ENCODE measurements at regions not wholly inside any gene's neighbourhood (a gene's known extent, or its start where the extent isn't known, plus 50 kb on each side); places are given as distances from the start of the nearest gene placed in this dataset.

DNA sequence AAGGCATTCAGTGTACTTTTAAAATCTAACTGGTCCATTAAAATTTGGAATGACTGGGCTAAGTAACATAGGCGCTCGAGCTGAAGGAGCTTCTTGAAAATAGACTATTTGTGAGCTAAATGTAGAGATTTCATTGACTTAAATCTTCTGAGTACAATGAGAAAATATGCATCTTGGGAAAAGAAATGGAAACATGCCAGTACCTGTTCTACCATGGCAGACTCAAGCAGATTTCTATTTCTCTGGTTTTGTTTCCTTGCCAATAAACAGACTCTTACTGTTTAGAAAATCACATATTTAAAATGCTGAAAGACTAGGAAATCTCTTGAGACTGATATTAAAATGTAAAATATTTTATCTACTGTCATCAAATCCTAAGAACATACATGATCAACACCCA is 678.1 kb downstream of the FAT4 start:
- in situ Hi-C loops (cut with HindIII; ENCODE audit: low sequenced_read_pairs) = no loop called here

DNA sequence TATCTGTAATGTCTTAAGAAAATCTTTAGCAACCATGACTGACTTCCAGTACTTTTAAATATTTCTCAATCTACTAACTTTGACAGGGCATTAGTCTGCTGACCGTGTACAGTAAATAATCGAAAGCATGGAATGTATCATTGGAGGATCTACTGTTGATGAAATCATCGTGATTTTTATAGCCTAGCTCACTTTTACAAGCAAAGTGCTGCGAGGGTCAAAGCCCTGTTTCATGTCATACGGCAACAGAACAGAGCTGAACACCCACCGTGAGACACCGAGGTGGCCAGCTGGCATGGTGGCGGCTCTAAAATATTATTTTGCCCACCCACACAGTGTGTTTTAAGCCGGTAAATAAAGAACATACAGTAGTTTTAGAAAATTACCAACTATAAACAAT is 679.3 kb downstream of the FAT4 start:
- in situ Hi-C loops (cut with HindIII; ENCODE audit: low sequenced_read_pairs) = no loop called here

DNA sequence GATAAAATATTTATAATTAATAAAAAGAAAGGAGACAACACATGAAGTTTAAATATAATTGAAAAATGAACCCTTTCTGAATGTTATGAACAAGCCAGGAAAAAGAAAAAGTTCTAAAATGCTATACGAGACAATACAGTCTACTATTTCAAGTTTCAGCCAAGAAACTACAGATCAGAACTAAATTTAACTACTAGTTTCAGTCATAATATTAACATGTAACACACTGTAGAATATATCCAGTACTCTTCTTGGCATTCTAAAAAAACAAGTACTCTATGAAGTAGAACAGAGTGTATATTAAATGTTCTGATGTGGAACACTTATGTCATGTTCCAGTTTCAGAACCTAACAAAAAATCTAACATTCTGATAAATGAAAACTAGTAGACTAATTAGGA is 679.7 kb downstream of the FAT4 start:
- in situ Hi-C loops (cut with HindIII; ENCODE audit: low sequenced_read_pairs) = no loop called here

DNA sequence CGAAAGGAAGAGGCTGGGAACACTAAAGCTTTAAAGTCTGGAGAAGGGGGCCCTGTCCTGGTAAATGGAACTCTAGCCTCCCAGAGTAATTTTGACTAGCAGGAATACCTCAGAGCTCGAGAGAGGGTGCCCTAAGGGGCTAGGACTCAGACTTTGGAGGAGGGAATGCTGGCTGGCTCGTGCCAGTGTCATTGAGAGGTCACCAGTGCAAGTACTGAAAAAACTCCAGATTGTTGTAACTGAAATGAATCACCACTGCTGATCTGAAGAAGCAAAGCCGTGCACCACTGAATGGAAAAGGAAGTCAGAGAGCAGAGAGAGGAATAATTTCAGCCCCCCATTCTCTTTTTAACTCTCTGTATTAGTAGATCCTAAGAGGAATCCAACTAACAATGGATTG is 690.2 kb downstream of the FAT4 start:
- in situ Hi-C loops (cut with HindIII; ENCODE audit: low sequenced_read_pairs) = no loop called here

DNA sequence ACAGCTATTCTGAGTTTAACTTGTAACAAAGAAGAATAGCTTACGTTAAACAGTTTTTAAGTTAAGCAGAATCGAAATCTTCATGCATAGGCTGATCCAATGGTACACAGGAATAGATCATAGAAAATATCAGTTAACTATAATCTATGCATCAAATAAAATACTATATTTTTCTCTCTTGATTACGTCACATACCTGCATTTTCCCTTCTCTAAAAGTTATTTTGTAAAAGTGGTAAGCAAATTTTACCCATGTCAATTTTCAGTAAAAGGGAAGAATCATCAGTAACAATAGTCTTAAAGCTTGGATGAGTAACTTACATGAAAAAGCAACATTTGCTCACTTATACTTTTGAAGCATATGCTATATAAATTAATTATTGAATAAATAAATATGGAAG is 692.4 kb downstream of the FAT4 start:
- in situ Hi-C loops (cut with HindIII; ENCODE audit: low sequenced_read_pairs) = no loop called here

DNA sequence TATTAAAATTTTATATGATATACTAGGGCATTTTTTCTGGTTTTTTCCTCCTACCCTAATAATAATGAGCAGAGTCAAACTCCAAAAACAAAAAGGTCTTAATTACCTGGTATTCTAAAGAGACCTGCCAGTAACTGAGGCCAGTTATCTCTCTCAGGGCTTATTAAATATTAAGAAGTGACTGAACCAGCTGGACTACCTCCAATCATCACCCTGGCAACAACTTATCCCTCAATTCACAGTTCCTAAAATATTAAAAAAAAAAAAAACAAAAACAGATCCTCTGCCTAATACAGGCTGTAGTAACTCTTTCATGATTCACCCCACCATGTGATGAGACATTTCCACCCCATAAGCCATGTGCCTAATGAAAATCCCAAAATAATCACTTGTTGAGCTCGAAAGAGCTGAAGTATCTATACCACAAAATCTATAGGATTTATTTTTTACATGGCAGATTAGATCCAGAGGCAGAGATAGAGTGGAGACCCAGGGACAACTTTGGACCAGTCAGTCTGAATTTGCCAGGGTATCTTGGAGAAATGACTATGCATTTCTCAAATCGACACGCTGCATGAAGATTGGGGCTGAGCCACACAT is 698.0 kb downstream of the FAT4 start:
- in situ Hi-C loops (cut with HindIII; ENCODE audit: low sequenced_read_pairs) = no loop called here

DNA sequence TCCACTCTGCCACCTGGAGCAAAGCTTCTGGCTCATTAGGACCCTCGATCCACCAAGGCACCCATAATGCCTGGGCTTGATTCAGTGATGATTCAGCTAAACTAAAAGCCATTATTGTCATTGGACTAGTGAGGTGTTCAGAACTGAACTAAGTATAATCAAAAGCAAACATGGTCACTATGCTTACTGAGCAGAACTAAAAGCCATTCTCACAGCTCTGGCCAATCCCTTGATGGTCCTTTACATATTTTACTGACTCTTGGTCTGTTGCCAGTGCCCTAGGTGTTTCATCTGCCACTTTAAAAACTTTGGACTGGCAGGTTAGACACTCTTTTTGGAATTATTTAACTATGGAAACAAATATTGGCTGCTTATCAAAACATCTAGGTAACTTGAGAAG is 703.5 kb downstream of the FAT4 start:
- in situ Hi-C loops (cut with HindIII; ENCODE audit: low sequenced_read_pairs) = no loop called here

DNA sequence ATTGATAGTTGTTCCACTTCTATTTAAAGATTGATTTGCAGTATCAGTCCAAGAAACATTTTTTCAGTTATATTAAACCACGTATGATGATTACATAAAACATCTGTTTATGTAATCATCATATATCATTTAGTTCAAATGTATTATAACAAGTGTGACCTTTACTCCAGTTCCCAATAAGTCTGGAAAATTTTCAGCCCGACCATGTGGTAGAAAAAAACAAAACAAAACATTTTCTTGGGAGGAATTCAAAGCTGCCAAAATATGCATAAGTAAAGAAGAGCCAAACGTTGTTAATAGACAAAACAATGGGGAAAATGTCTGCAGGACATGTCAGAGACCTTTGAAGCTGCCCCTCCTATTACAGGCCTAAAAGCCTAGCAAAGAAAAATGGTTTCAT is 709.1 kb downstream of the FAT4 start:
- in situ Hi-C loops (cut with HindIII; ENCODE audit: low sequenced_read_pairs) = no loop called here

DNA sequence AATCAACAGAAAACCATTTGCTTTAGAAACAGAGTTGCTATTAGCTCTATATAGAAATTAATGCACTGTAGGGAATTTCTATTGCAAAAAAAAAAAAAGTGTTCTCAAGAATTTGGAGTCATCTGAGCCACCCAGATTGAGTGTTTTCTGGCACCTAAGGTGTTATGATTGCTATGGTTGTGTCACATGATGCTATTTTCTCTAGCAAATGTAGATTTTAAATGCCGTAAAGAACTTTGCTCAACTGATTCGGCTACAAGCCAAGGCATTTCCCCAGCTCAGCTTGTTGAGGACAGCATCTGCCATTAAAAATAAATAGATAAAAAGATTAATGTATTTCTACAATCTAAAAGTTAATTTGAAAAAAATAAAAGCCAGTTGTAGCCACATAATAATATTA is 712.8 kb downstream of the FAT4 start:
- in situ Hi-C loops (cut with HindIII; ENCODE audit: low sequenced_read_pairs) = no loop called here

DNA sequence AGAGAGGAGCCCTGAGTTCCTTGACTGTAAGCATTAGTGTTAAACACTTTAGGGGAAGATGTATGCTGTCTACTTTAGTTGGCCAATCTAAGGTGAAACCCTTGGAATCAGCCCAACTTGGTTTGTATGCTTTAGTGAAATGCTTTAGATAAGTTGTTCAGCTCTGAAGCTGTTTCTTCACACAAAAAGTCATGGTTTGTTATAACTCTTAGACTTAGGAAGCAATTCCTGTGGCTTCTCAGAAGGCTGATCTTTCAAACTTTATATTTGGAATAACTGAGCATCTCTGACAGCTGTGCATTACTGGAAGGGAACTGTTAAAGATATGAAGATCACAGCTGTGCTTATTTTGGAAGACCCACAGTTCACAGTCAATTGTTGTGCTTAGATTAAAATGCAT is 714.1 kb downstream of the FAT4 start:
- in situ Hi-C loops (cut with HindIII; ENCODE audit: low sequenced_read_pairs) = no loop called here

DNA sequence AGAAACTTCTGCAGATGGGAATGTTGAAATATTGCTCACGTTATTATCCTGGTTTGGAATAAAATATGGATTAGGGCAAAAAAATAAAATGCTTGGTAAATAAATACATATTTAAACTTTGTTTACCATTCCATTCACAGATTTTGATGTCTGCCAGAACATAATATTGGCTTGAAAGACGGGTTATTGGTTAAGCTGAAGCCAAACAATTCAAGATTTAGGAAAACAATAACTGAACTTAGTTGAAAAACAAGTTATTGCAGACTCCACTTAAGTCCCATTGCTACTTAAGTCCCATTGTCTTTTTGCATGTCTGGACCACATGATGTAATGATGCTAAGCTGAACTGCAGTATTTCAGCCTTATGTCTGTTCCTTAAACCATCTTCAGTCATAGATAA is 722.5 kb downstream of the FAT4 start:
- in situ Hi-C loops (cut with HindIII; ENCODE audit: low sequenced_read_pairs) = no loop called here

DNA sequence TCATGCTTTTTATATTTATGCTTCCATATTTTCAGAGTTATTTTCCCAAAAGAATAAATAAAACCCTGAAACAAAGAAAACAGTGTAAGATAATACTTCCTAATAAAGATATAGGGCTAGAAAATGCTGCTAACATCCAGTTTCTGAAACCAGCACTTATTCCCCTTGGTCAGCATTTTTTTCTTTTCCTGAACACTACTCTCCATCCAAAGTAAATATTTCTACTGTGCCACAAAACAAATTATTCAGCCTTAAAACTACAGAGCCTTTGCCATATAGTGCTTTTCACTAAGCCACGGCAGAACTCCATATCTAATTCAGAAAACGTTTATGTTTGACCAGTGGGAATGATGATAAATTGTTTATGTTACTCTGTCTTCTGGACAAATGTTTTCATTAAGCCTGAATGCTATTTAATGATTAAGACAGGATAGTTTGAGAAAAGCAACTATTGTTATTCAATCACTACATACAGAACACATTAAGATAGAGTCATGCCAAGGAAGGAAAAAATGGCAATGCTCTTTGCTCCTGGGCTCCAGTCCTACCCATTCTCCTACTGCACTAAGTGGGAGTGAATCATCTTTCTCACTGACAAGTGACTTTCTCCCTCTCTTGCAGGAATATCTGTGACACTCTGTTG is 723.9 kb downstream of the FAT4 start:
- in situ Hi-C loops (cut with HindIII; ENCODE audit: low sequenced_read_pairs) = no loop called here

DNA sequence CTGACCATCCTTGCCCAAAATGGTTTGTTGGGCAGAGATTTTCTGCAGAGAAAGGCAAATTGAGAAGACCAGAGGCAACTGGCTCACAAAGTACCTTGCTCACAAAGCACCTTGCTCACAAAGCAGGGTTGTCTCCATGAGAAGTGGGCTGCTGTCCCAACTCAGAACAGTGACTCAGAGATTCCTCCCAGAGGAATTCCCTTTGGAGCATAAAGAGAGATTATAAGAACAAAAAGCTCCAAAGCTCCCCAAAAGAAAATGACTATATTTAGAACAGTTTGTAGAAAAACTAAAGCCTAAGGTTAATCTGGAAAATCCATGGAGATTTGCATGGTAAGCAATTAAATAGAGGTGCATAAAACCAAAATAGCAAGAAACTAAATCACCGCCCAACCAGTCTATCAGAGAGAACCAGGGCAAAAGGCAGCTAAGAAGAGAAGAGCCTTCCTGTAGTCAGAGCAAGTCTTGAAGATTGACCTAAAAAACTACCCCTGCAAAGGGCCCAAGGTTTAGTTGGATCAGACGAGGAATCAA is 731.4 kb downstream of the FAT4 start:
- in situ Hi-C loops (cut with HindIII; ENCODE audit: low sequenced_read_pairs) = no loop called here

DNA sequence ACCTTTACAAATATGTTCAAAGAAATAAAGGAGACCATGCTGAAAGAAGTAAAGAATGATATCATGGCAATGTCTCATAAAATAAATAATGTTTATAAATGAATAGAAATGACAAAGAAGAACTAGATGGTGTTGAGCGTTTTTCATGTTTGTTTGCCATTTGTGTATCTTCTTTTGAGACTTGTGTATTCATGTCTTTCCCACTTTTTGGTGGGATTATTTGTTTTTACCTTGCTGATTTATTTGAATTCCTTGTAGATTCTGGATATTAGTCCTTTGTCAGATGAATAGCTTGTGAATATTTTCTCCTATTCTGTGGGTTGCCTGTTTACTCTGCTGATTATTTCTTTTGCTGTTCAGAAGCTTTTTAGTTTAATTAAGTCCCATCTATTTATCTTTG is 732.4 kb downstream of the FAT4 start:
- in situ Hi-C loops (cut with HindIII; ENCODE audit: low sequenced_read_pairs) = no loop called here

DNA sequence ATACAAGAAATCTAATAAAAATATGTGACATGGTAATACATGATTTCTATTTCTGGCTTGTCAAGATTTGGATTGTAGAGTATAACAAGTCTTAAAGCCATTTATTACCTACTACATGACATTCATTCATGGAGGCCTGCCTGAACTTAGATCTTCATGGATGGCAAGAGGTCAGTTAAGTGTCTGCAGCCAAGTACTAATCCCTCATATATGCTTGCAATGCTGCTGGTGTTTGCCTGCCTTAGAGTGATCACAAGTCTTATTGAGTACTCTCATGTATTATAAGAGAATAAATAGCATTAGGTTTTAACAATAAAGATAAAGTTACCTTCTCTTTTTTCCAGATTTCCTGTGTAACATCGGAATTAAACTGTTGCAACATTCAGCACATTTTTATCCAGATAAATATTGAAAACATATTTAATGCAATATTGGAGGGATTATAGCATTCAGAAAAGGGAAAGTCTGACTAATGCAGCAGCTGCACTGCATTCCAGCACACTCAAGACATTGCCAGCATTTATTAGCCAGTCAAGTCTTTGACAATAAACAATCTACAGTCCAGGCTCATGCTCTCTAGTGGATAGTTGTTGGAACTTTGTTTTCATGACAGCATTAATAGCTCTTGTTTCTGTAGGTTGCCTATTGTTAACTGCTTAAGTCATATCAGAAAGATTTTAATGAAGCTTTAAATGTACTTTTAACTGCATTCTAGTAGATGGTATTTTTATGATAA is 737.1 kb downstream of the FAT4 start:
- in situ Hi-C loops (cut with HindIII; ENCODE audit: low sequenced_read_pairs) = no loop called here

DNA sequence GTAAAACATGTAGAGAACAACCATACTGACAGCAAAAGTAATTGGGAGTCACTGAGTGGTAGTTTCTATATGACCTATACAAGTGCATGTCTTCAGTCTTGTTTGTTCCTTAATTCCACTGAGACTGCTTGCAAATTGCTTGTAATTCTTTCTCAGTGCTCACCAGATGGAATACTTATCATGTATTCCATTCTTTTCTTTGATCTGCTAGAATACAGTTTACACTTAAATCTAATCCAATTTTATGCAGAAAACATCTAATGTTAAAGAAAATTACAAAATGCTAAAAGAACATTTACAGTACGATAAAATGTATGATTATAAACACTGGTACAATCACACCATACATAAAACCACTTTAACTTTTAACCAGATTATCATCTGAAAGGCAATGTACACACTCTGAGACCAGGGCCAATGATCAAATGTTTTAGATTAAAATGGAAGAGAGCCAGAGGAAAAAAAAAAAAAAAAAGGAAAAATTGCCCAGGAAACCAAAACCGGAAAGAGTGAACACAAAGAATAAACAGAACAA is 741.4 kb downstream of the FAT4 start:
- in situ Hi-C loops (cut with HindIII; ENCODE audit: low sequenced_read_pairs) = no loop called here

DNA sequence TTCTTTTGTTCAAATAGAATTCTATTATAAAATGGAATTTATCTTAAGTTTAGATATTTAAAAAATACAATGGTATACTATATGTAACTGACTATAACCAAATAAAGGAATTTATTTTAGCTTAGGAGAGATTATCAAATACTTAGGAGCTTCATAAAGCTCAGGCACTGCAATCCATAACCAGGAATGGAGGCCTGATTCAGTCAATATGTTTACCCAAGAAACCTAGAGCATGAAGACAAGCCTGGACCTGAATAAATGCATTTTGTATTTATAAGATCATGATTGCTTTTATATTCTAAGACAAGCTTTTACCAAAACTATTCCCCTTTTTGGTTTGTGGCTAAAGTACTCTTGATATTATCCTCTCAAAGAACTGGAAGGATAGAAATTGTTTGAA is 742.6 kb downstream of the FAT4 start:
- in situ Hi-C loops (cut with HindIII; ENCODE audit: low sequenced_read_pairs) = no loop called here

DNA sequence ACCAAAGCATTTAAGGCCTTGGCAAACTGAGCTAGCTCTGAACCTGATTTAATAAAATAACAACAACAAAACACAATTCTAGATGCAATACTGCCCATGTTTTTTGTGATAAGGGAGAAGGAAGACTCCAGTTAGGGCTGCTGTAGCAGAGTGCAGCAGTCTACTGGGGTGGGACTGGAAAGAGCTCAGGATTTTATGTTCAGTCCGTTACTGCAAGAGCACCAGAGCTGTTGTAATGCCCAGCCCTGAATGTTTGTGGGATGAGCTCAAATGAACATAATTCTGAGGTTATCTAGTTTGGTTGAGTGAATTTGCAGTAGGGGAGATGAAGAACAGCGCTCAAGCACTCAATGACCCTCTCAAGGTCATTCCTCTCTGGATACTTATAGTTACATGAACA is 743.8 kb downstream of the FAT4 start:
- in situ Hi-C loops (cut with HindIII; ENCODE audit: low sequenced_read_pairs) = no loop called here

DNA sequence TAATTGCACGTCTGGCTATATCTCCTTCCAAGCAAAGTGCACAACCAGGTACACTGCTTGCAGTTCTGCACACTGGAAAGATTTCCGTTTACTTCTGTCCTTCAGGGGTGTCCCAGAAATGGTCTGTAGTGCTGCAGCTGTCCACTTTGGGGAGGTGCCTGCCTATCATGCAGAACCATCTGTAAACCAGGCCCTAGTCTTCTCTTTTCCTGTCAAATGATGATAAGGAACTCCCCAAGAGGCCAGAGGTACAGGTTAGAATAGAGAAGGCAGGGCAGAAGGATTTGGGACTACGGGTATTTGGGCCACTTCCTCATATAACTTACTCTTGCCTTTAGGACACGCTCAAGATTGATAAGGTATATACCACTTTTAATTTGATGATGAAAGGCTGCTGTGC is 746.9 kb downstream of the FAT4 start:
- in situ Hi-C loops (cut with HindIII; ENCODE audit: low sequenced_read_pairs) = no loop called here

DNA sequence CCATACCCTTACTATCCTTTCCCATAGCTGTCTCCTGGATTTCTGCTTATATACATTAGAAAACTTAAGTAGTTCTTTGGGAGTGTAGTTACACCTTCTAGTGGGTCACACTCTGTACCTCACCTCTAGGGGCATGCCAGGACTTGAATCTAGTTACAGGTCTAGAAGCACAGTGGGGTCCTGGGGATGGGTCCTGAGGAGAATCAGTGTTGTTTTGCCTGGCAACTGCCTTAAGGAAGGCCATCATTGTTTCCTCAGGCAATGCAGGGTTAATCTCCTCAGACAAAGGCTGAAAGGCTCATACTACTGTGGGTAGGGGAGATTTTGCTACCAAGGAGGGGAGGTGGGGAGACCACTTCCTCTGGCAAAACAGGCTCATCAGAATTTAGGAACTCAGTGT is 750.3 kb downstream of the FAT4 start:
- in situ Hi-C loops (cut with HindIII; ENCODE audit: low sequenced_read_pairs) = no loop called here

DNA sequence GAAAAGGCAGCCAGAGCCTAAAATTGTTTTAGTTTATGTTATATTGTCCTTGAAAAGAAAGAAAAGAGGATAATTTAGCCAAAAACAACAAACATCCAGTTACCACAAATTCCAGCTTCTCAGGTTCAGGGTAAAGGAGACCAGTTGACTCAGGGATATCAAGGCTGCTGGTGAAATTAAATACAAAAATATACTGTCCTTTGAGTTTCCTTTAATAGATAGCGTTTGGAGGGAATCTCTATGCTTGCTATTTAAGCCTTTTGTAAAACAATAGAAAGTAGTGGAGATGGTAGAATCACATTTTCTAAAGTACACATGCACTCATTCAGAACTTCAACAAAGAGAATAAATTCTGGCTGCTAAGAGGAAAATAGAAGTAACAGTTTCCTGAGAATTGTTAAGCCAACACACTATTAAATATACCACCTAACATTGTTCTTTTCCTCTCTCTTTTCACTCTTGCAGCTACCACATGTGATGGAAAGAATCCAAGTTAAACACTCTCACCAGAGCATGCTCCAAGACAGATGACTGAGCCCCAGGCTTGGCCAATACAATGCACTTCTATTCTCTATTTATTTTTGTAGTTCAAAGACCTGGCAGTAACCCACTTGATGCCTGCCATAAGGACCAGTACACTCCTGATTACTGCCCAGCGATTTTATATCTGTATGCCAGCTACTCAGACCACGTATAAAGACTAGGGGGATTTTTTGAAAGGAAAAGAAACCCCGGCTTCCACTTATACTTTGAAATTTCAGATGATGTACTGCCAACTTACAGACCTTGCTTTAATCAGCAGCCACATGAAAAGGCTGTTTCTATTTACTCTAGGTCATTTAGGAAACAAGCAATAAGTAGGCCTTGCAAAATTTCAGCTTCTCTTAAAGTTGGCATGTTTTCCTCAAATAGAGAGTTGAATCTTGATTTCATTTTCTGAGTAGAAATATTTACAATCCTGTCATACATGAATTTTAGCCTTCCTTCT is 756.9 kb downstream of the FAT4 start:
- in situ Hi-C loops (cut with HindIII; ENCODE audit: low sequenced_read_pairs) = no loop called here

Measured in endothelial cell of hepatic sinusoid (primary cell).